HG03439 (cell line): ENCODE measurements at regions not wholly inside any gene's neighbourhood (a gene's known extent, or its start where the extent isn't known, plus 50 kb on each side); places are given as distances from the start of the nearest gene placed in this dataset.
"Not testable (repeated sequence)": the region's sequence is repeated elsewhere in the genome, so short reads cannot be mapped to it uniquely, and the experiment has no call there.

Source experiments
- ATAC-seq: cut with Tn5 transposase; IDR thresholded peaks from one replicate; pipeline ENCODE4 v1.9.1; 2021; ENCODE audit warnings: mild to moderate bottlenecking, moderate library complexity; ENCODE audit not compliant: unreplicated experiment

DNA sequence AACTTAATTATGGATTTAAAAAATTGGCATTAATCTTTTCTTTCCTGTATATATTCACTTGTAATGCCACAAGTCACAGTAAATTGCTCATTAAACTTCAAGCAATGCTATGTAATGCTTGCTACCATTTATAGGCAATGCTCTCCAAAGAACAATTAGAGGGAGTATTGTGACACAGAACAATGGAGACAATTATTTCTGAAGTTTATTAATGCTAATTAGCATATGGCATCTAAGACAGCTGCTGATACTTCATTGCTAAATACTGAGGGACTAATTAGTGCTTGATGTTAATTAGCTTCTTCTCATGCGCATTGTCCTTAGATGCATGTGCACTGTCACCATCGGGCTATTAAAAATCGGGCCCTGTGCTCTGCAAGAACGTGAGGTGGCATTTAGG, 1012.8 kb downstream of the SOCS6 start:
- ATAC-seq, result no peak

DNA sequence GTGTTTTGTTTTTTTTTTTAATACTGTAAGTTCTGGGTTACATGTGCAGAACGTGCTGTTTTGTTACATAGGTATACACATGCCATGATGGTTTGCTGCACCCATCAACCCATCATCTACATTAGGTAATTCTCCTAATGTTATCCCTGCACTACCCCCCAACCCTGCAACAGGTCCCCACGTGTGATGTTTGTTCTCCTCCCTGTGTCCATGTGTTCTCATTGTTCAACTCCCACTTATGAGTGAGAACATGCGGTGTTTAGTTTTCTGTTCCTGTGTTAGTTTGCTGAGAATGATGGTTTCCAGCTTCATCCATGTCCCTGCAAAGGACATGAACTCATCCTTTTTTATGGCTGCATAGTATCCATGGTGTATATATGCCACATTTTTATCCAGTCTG, 1005.4 kb downstream of the SOCS6 start:
- not testable (repeated sequence) for ATAC-seq

DNA sequence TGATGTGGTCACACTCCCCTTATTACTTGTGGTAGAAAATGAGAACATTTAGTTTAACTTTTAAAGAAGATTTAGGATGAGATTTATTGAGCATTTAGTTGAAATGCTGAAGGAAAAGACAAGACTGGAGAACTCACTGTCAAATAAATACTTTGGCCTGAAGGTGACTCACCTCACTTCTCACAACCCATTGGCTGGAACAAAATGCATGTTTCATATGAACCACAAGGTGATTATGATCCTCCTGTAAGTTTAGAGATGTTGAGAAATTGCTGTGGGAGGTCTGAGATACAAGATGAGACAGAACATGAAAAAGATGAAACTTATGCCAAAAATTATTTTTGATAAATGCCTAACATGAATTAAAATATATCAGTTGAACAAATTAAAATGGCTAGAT, 1004.5 kb downstream of the SOCS6 start:
- ATAC-seq, result no peak

DNA sequence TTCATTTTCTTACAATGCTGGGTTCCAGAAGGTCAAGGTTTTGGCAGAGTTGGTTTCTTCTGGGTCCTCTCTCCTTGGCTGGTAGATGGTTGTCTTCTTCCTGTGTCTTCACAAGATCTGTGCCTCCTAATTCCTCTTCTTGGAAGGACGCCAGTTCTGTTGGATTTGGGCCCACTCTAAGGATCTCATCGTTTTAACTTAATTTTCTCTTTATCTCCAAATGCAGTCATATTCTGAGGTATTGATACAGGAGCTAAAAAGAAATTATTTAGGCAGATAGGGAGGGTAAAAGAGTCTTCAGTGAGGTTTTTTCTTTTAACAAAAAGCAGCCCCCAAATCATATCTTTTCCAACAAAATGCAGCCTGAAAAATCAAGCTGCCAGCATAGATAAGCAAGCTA, 998.4 kb downstream of the SOCS6 start:
- ATAC-seq, result no peak

DNA sequence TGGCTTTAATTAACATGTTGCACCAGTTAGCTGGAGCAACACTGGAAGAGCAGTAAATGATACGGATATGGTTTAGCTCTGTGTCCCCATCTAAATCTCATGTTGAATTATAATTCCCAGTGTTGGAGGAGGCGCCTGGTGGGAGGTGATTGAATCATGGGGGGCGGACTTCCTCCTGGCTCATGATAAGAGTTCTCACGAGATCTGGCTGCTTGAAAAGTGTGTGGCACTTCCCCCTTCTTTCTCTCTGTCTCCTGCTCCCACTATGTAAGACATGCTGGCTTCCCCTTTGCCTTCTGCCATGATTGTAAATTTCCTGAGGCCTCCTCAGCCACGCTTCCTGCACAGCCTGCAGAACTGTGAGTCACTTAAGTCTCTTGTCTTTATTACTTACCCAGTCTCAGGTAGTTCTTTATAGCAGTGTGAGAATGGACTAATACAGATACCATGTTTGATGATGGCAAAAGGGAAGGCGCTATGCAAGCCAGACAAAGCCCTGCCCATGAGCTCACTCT, 963.6 kb downstream of the SOCS6 start:
- ATAC-seq, result no peak

DNA sequence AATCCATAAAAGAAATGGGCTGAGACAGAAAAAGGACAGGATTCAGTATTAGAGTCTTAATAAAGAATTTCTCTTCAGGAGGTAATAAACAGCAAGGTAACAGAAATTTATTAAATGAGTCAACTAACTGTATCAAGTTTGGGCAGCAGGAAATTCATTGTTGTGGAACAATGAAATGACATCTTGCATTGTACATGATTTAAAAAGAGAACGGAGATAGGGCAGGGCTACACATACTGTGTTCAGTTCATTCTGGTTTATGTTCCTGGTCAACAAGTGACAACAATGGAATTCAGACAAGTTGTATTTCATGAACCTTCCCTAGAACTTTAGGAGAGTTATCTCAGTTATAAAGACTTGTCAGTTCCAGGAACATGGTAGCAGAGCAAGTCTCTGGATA, 961.3 kb downstream of the SOCS6 start:
- no peak for ATAC-seq

DNA sequence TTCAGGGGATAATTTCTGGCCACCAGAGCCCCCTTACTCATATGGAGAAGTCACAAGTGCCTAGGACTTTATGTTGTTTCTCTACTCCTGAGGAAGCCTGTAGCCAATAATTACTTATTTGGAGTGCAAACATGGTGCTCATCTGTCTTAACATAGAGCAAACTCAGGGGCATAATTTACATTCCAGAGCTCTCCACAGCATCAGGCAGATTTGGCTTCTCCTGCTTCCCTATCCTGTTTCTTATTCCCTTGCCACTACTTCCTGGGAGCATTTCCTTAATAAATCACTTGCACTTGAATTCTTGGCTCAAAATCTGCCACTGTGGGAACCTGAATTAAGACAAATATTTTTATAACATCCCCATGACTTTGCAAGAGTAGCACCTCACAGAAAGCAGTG, 960.9 kb downstream of the SOCS6 start:
- ATAC-seq, result no peak

DNA sequence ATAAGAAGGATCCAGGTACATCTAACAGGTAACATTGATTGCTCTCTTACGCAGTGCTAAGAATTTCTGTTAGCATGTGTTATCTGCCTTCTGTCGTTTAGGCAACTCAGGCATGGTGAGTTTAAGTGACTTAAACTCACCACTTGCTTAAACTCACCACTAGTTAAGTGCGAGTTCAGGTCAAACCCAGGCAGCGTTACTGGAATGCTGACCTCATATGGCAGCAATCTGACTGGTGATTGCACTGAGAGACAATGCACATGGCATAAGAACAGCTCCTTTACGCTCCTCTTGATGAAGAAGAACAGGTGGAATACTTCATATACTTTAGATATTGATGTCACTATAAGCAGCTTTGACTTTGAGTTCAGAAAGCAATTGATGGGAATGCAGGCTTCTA, 954.1 kb downstream of the SOCS6 start:
- ATAC-seq, result no peak

DNA sequence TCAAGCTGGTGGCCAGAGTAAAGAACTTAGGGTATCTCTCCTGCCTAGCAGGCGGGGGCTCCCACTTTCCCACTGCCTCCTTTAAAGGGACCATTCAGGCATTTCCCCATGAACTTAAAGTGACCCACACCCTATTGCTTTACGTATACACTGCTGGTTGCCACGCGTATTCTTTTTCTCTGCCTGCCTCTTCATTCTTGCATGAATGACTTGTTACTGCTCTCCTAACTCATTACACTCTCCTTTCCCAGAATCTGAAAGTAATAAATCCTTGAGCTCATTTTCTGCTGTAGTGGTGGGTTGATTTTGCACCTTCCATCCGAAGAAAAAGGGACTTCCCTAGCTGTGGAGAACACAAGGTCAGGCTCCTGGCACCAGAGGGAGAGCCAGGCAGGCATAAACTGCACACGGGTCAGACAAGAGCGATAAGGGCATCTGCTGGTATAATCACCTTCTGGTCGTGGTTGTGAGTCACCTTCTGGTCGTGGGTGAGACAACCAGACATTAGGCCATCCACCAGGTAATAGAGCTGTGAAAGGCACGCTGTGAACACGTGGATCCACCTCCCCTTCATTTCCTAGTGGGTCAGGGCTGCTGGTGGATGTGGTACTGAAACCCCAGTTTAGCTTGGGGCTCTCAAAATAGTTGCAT, 950.3 kb downstream of the SOCS6 start:
- no peak for ATAC-seq

DNA sequence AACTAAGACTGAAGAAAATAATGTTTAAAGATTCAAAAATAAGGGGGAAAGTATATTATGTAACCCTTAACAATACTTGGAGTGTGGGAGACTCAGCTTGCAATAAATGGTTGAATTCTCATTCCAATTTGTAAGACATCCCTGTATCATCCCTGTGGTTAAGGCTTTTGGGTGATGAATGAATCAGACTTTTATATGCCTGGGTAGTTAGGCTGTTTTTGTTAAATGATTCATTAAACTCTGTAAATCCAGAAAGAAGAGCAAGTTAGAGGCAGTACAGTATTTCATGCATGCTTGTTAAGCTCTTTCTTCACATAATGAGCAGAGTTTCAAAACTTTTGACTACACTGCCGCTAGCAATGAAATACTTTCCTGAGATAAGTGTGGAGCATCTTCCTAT, 948.8 kb downstream of the SOCS6 start:
- no peak for ATAC-seq

DNA sequence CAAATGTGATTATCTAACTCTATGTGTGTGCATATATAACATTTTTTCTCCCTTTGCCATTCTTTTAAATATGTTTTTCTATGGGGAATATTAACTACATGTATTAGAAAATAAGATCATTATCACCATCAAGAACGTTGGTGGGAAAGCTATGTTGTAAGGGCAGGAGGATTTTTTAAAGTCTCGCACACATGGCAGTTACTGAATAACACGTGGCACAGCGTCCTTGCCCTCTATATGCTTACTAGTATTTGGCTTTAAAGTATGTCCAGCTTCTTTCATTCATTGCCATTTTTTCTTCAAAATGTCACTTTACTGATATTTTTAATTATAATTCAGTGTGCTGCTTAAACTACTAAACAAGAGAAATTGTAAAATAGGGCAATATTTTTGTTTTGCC, 944.3 kb downstream of the SOCS6 start:
- no peak for ATAC-seq

DNA sequence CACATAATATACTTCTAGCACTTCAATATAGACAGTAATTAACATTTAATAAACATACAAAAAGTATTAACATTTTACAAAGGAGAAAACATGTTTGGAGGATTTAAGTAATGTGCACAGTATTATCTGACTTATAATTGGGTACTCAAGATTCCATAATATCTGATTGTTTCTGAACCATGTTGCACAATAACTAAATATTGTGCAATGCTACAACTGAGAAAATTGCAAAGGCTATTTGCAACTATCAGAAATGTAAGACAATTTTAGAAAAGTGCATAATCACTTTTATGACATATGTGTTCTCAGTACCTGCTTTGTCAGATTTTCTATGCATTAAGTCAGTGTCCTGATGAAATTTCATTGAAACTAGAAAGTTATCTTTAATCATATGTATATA, 934.6 kb downstream of the SOCS6 start:
- ATAC-seq, result no peak

DNA sequence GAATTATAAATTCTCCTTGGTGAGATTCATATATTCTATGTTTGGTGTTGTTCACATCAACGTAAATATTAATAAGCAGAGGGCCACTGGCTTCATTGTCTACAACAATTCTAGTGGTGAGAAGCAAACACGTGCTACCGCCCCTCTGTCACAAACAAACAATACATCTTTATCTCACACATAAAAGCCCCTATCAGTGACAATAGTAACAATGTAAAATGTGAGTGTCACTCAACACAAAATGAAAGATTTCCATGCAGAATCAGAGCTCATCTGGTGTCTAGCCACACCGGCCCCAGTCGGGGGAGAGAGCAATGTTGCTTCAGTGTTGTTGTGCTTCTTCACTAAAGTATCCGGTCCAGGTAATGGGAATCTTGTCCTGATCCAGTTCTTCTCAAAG, 932.6 kb downstream of the SOCS6 start:
- ATAC-seq, result no peak

DNA sequence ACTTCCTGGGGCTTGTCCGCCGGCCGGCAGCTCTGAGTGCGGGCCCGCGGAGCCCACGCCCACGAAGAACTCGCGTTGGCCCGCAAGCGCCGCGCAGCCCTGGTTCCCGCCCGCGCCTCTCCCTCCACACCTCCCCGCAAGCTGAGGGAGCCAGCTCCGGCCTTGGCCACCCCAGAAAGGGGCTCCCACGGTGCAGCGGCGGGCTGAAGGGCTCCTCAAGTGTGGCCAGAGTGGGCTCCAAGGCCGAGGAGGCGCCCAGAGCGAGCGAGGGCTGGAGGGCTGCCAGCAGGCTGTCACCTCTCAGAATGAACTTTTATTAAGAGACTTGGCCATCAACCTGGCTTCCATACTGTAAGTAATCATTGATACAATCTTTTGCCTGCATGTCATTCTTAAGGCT, 923.9 kb downstream of the SOCS6 start:
- not testable (repeated sequence) for ATAC-seq

DNA sequence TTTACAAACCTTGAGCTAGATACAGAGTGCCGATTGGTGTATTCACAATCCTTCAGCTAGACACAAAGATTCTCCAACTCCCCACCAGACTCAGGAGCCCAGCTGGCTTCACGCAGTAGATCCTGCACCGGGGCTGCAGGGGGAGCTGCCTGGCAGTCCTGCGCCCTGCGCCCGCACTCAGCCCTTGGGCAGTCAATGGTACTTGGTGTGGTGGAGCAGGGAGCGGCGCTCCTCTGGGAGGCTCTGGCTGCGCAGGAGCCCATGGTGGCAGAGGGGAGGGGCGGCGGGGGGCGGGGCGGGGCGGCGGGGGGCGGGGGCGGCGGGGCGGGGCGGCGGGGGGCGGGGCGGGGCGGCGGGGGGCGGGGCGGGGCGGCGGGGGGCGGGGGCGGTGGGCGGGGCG, 923.4 kb downstream of the SOCS6 start:
- no peak for ATAC-seq

DNA sequence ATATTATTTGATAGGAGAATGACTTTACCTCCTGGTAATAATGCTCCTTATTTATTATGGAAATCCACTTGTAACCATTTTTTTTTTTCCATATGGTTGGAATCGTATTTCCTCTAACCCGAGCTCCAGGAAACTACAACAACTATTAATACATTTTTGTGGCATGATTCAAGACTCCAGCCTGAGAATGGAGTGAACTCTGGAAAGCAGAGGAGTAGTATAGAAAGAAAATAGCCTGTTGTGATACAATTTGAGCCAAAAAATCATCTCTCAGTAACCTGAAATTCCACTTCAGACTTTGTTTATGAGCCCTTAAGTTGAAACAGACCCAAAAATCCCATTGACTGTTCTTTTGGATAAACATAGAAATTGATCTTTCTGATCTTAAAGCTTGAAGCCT, 921.1 kb downstream of the SOCS6 start:
- ATAC-seq, result no peak

DNA sequence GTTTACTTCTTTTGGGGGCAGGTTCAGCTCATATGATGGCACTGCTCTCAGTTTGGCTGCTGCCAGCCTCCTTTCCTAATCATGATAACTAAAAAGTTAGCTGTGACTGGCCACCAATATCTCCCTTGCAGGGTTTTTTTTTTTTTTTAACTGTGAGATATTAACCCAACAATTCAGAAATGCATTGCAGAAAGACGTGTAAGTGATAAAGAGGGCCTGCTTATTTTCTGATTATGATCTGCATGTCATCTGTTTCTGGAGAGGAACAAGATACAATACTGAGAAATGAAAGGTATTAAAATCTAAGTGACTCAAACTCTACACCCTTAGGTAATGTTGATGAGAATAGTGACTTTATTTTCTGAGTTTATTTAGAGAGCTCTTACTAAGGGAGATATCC, 905.6 kb downstream of the SOCS6 start:
- ATAC-seq, result no peak

DNA sequence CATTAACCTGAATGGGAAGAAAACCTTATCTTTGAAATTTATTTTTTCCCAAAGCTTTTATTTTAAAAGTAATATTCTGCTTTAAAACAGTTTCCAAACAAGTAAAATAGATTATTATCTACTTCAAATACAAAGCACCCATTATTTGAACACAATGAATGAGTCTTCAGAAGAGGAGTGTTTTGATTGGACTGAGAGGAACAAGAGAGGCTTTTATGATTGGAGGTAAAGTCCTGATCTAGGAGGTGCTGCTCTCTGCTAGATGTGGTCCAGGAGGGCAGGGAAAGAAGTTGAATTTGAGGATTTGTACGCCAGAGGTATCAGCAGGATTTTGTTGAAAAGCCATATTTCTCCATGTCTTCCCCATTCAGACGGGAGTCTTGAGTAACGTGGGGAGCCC, 900.7 kb downstream of the SOCS6 start:
- ATAC-seq, result no peak

DNA sequence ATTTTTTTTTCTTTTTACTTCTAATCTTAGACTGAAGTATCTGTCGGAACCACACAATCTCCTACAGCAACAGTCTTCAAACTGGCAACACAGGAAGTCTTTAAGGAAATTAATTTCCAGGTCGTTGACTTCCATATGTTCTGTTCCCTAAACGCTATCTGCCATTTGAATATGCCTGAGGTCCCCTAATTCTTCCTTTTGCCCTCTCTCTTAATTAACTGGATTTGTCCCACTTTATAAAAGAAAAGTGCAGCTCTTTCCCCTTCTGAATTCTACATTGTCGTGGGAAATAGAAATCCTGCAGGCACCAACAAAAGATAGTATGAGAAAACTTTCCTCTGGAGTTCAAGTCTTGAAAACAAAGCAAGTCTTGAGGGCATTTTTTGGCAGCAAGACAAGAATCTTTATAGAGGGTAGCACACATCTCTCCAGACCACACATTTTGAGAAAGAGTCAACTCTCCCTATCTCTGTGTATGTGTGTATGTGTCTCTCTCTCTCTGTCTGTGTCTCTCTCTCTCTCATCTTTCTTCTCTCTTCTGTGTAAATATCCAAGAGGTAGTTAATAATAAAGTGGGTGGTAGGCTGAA, 879.8 kb downstream of the SOCS6 start:
- no peak for ATAC-seq

DNA sequence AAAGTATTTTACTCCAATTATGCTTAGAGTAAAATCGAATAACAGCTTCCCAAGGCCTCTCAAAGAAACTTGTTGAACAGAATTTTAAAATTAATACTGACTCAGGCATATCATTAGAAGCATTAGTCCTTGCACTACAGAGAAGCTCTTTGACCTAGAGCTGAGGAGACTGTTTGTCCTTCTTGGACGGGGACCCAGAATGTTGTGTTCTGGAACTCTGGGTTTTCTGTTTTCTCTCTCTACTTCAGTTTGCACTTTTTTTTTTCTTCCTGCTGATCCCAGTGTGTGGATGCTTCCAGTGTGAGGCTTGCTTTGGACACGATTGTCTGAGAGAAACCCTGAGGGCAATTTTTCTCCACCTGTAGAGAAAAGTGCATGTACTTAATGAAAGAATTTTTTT, 847.6 kb downstream of the SOCS6 start:
- no peak for ATAC-seq

DNA sequence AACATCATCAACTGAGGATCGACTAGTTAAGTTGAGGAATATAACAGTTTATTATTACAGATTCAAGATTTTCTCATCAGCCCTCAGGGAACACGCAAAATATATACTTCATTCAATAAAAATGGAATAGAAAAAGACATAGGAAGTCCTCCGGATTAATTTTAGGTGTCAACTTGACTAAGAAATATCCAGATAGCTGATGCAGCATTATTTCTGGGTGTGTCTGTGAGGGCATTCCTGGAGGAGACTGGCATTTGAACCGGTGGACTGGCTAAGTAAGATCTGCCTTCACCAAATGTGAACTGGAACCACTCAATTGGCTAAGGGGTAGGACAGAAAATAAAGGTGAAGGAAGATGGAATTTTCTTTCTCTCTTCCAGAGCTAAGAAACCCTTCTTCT, 845.3 kb downstream of the SOCS6 start:
- no peak for ATAC-seq

DNA sequence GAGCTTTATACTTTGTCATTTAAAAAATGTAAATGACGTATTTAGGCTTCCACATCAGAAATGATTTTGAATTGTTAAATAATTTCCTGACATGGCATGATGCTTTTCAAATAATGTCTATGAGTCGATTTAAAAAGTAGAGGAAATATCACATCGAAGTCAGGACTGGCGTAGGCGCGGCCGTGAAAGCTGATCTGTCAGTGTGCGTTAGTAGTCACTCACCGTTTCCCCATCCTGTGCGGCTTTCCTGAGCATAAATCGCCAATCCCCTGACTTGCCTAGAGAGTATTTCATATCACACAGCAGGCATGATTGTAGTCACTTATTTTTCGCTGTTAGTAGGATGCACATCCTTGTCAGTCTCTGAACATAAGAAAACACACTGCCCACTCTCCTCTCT, 843.1 kb downstream of the SOCS6 start:
- ATAC-seq, result no peak

DNA sequence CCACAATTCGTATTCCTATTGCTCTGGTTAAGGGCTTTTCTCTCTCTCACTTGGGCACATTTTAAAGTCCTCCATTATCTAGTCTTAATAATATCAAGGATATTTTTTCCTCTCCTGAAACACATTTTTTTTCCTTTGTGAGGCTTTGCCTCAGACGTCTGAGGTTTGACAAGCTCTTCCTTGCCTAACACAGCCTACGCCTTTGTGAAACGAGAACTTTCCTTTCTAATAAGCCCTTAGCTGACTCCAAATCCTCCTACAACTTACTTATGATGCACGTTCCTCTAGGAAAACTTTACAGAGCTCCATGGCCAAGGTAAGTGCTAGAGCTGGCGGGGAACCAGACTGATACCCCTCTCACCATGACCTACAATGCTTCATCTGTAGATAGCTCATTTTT, 841.5 kb downstream of the SOCS6 start:
- ATAC-seq, result no peak
